ENCODE measurements at regions not wholly inside any gene's neighbourhood (a gene's known extent, or its start where the extent isn't known, plus 50 kb on each side); places are given as distances from the start of the nearest gene placed in this dataset.
A peak's percentile ranks its signal among the peaks of the same experiment; 100 is the strongest.

DNA sequence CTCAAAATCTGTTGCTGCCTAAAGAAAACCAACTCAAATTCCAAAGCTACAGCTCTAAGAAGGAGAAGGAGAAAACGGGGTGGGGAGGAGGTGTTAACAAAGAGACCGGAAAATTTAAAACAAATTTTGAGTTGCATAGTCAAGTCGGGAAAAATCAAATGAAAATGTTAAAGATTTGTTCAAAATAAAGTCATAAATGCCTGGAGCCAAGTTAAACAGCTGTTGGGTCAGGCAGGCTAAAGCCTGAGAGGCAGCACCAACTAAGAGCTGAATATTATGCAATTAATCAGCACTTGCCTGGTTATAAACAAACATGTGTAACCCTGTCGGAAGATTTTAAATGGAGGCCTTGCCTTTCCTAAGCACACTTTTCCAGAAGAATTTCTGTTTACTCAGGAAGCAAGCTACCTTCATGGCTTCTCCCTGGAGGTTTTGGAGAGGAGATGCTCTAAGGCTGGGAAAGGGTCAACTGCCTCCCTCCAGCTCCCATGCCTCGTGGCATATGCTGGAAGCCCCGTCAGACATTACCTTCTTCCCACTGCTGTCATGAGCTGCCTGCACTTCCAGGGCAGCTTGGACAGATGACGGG lies 270.5 kb downstream of the DMRT2 start:
- DNase-seq (ENCODE audit: low spot score): no peak
- Mint-ChIP-seq H3K36me3 (ENCODE audit: low read depth) (no peaks in the 10 kb centered on the region), H3K27ac (no peak overlapping the region), H3K4me1 (ENCODE audit: low read depth) (no peaks in the 10 kb centered on the region), H3K27me3 (ENCODE audit: low read depth) (peaks cover 3% of the 10 kb centered on the region), H3K4me3 (ENCODE audit: low read depth) (no peak overlapping the region), H3K9me3 (peaks cover 8% of the 10 kb centered on the region)
- intact Hi-C loops (cut with micrococcal nuclease): no loop called here

DNA sequence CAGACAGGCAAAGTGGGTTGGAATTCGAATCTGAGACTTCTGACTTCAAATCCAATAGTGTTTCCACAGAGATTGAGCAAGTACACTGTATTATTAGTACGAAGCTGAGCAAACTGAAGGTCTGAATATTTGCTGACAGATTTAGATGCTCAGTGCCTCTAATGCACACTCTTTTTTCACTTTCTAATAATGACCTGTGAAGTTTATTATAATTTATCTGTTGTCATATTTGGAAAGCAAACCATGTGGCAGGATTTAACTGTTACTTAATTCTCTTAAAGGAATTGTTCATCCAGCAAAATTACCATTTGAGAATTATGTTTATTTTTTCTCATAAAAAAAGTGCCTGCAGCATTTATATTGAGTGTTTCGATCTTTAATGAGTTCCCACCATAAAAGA lies 277.3 kb downstream of the DMRT2 start:
- no peak for DNase-seq (ENCODE audit: low spot score)
- H3K4me1 Mint-ChIP-seq (ENCODE audit: low read depth): no peaks in the 10 kb centered on the region
- intact Hi-C loops (cut with micrococcal nuclease): no loop called here
- no peak overlapping the region for H3K4me3 Mint-ChIP-seq (ENCODE audit: low read depth)
- no peaks in the 10 kb centered on the region for H3K36me3 Mint-ChIP-seq (ENCODE audit: low read depth)
- no peaks in the 10 kb centered on the region for H3K27me3 Mint-ChIP-seq (ENCODE audit: low read depth)
- no peak overlapping the region for H3K27ac Mint-ChIP-seq
- H3K9me3 Mint-ChIP-seq: no peaks in the 10 kb centered on the region

DNA sequence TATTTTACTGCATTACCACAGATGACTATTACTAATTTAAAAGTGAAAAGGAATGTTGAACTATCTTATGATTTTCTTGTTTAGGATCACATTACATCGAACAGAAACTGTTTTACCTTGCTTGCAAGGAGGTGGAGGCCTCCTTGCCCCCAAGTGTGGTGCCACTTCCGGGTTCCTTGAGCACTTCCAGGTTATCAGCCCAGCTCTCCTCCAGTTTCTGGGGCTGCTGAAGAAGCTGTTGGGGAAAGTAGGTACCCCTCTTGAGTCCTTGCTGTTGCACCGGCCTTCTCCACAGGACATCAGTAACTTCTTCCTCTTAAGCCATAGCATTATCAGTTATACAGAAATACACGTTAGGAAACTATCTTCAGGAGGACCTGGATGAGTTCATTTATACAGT lies 278.2 kb downstream of the DMRT2 start:
- no peaks in the 10 kb centered on the region for H3K4me1 Mint-ChIP-seq (ENCODE audit: low read depth)
- DNase-seq (ENCODE audit: low spot score): no peak
- H3K9me3 Mint-ChIP-seq: no peaks in the 10 kb centered on the region

DNA sequence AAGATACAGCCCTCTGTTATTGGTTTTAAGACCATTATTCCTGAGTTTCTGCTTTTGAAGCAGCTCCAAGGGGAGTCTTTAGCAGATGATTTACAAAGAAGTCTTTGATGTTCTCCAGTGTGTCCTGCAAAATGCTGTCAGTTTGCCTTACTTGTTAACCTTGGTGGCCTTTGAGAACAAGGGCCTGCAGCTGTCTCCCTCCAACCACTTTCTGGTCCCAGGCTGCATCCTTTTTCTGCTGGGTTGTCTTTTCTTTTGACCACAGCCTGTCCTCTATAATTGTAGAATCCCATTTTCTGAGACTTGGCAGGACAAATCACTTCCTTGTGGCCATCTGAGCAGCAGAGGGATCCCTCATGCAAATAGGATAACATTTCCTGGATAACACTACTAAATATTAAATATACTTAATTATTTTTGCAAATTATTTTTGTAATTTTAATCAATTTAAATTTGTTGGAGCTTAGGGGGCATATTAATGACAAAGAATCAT lies 281.4 kb downstream of the DMRT2 start:
- DNase-seq (ENCODE audit: low spot score): no peak
- intact Hi-C loops (cut with micrococcal nuclease): no loop called here
- H3K27me3 Mint-ChIP-seq (ENCODE audit: low read depth): no peaks in the 10 kb centered on the region
- H3K9me3 Mint-ChIP-seq: no peaks in the 10 kb centered on the region
- H3K4me1 Mint-ChIP-seq (ENCODE audit: low read depth): no peaks in the 10 kb centered on the region
- no peak overlapping the region for H3K4me3 Mint-ChIP-seq (ENCODE audit: low read depth)
- H3K36me3 Mint-ChIP-seq (ENCODE audit: low read depth): no peaks in the 10 kb centered on the region
- no peak overlapping the region for H3K27ac Mint-ChIP-seq

More for the DNA sequence above, 278.2 kb downstream of the DMRT2 start:
- Mint-ChIP-seq H3K27ac (no peak overlapping the region), H3K4me3 (ENCODE audit: low read depth) (no peak overlapping the region), H3K36me3 (ENCODE audit: low read depth) (no peaks in the 10 kb centered on the region), H3K27me3 (ENCODE audit: low read depth) (no peaks in the 10 kb centered on the region)
- intact Hi-C loops (cut with micrococcal nuclease): no loop called here

DNA sequence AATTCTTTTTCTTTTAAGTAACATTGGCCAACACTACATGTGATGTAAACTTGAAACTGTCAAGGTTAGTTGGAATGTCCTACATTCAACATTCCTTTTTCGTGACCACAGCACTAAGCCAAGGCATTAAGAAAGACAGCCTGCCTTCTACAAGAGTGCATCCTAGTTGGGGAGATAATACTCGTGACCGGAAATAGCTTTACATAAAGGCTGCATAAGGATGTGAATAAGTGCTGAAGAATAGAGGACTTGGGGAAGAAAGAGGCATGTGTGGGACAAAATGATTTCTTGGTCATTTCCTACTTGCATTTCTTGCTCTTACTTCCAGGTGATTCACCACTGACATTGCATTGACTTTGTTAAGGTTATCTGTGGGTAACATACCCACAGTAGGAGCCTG lies 282.0 kb downstream of the DMRT2 start:
- H3K27ac Mint-ChIP-seq: no peak overlapping the region

DNA sequence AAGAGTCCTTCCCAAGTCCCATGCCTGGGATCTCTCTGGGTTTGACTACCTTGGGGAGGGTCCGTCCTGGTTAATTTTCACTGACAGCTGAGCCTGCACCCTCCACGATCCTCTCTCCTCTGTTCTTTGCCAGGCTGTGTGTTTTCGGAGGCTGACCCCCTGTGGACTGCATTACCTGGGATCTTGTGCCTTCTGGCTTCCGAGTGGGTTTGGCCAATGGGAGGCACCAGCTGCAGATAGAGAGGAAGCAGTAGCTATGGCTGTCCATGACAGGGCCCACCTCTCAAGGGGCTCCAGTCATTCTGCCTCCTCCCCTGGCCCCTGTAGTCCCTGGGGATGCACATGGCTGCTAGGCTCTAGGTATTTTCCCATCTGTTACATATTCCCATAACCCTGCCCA lies 285.0 kb downstream of the DMRT2 start:
- Mint-ChIP-seq H3K4me3 (ENCODE audit: low read depth) (no peak overlapping the region), H3K9me3 (no peaks in the 10 kb centered on the region), H3K4me1 (ENCODE audit: low read depth) (no peaks in the 10 kb centered on the region), H3K27me3 (ENCODE audit: low read depth) (no peaks in the 10 kb centered on the region), H3K36me3 (ENCODE audit: low read depth) (no peaks in the 10 kb centered on the region), H3K27ac (no peak overlapping the region)
- DNase-seq (ENCODE audit: low spot score): no peak
- intact Hi-C loops (cut with micrococcal nuclease): no loop called here

More for the DNA sequence above, 282.0 kb downstream of the DMRT2 start:
- no peaks in the 10 kb centered on the region for H3K27me3 Mint-ChIP-seq (ENCODE audit: low read depth)
- intact Hi-C loops (cut with micrococcal nuclease): no loop called here
- DNase-seq (ENCODE audit: low spot score): no peak
- H3K9me3 Mint-ChIP-seq: no peaks in the 10 kb centered on the region
- no peak overlapping the region for H3K4me3 Mint-ChIP-seq (ENCODE audit: low read depth)
- no peaks in the 10 kb centered on the region for H3K4me1 Mint-ChIP-seq (ENCODE audit: low read depth)
- no peaks in the 10 kb centered on the region for H3K36me3 Mint-ChIP-seq (ENCODE audit: low read depth)

DNA sequence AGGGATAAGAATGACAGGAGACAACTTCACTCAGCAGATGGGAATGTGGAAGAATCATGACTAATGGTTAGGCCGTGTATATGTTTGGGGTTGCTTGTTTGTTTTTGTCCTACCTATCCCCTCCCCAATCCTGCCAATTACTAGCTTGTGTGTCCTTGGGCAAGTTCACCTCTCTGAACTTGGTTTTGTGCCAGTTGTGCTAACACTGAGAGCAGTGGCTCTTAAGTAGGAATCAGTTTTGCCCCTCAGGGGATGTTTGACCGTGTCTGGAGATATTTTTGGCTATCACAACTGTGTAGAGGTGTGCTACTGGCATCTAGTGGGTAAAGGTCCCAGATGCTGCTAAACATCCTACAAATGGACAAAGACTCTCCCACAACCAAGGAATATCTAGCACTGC lies 287.0 kb downstream of the DMRT2 start:
- no peak for DNase-seq (ENCODE audit: low spot score)
- Mint-ChIP-seq H3K27ac (no peak overlapping the region), H3K4me3 (ENCODE audit: low read depth) (no peak overlapping the region), H3K4me1 (ENCODE audit: low read depth) (no peaks in the 10 kb centered on the region), H3K9me3 (no peaks in the 10 kb centered on the region), H3K27me3 (ENCODE audit: low read depth) (no peaks in the 10 kb centered on the region), H3K36me3 (ENCODE audit: low read depth) (no peaks in the 10 kb centered on the region)
- intact Hi-C loops (cut with micrococcal nuclease): no loop called here

DNA sequence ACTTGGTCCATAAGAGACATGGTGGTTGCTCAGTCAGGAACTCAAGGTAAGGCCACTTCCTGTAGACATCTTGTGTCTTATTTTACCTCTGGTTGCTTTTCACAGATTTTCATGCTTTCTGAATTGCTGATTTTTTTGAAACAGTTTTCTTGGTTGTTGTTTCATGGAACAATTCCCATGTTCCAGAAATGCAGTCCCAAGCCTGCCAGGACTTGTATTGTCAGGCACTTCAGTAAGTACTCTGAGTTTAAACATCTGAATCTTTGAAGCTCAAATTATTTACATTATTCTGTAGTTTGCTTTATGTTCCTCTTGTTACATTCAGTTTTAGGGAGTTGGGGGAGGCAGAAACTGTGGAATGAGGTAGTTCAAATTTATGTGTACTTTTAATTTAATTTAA lies 290.2 kb downstream of the DMRT2 start:
- H3K9me3 Mint-ChIP-seq: peaks cover 5% of the 10 kb centered on the region
- DNase-seq (ENCODE audit: low spot score): no peak
- H3K4me1 Mint-ChIP-seq (ENCODE audit: low read depth): no peaks in the 10 kb centered on the region
- H3K27ac Mint-ChIP-seq: no peak overlapping the region
- no peaks in the 10 kb centered on the region for H3K36me3 Mint-ChIP-seq (ENCODE audit: low read depth)
- intact Hi-C loops (cut with micrococcal nuclease): no loop called here
- no peak overlapping the region for H3K4me3 Mint-ChIP-seq (ENCODE audit: low read depth)
- no peaks in the 10 kb centered on the region for H3K27me3 Mint-ChIP-seq (ENCODE audit: low read depth)

DNA sequence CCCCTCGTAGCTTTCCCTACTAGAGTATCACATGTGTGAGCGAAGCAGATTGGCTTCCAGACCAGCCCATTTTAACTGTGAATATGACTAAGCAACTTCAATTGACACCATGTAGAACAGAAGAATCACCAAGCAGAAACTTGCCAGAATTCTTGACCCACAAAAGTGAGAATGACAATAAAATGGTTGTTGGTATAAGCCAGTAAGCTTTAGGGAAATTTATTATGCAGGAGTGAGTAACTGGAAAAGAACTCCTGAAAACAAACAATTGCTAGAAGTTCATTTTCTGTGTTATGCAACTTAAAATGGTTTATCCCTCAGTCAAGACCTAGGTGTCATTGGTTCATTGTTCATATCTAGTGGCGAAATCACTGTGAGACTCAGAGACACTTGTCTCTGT lies 303.1 kb downstream of the DMRT2 start:
- Mint-ChIP-seq H3K9me3 (no peaks in the 10 kb centered on the region), H3K4me1 (ENCODE audit: low read depth) (no peaks in the 10 kb centered on the region), H3K27me3 (ENCODE audit: low read depth) (no peaks in the 10 kb centered on the region), H3K4me3 (ENCODE audit: low read depth) (no peak overlapping the region), H3K36me3 (ENCODE audit: low read depth) (no peaks in the 10 kb centered on the region), H3K27ac (no peak overlapping the region)
- intact Hi-C loops (cut with micrococcal nuclease): no loop called here
- DNase-seq (ENCODE audit: low spot score): no peak

DNA sequence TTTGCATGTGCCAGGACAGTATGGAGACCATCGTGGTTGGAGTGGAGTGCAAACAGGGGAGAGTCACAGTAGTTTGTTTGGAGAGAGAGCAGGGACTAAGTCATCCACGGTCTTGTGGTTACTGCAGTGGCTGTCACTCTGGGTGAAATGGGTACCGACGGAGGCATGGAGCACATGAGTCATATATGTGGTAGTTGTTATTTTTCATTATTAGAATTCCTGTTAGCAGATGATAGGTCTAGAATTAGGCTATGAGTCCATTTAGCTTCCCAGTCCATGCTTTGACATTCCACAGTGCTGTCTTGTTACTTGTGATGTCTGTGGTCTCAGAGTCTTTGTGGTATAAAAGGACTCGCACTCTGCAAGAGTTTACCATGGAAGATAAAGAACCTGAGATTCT lies 303.9 kb downstream of the DMRT2 start:
- Mint-ChIP-seq H3K9me3 (no peaks in the 10 kb centered on the region), H3K4me1 (ENCODE audit: low read depth) (no peaks in the 10 kb centered on the region), H3K4me3 (ENCODE audit: low read depth) (no peak overlapping the region), H3K27ac (no peak overlapping the region), H3K27me3 (ENCODE audit: low read depth) (peaks cover 6% of the 10 kb centered on the region), H3K36me3 (ENCODE audit: low read depth) (no peaks in the 10 kb centered on the region)
- intact Hi-C loops (cut with micrococcal nuclease): no loop called here
- DNase-seq (ENCODE audit: low spot score): no peak

DNA sequence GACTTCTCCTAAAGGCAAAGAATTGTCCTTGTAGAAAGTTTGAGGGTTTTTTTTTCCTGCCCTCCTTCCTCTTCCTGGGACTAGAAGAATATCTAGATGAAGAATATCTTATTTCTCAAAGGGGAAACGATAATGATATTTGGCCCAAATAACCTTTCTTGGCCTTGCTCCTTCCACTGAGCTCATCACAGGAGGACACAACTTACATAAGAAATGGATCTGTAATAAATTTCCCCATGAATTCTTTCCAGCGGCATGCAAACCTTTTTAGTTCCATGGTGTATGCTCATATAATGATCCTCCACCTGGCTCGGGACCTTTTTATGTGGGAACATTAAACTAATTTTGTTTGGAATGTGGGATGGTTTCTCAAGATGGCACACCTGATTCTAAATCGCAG lies 304.4 kb downstream of the DMRT2 start:
- Mint-ChIP-seq H3K9me3 (no peaks in the 10 kb centered on the region), H3K4me3 (ENCODE audit: low read depth) (no peak overlapping the region), H3K4me1 (ENCODE audit: low read depth) (no peaks in the 10 kb centered on the region), H3K27ac (no peak overlapping the region), H3K27me3 (ENCODE audit: low read depth) (peaks cover 6% of the 10 kb centered on the region), H3K36me3 (ENCODE audit: low read depth) (no peaks in the 10 kb centered on the region)
- intact Hi-C loops (cut with micrococcal nuclease): no loop called here
- DNase-seq (ENCODE audit: low spot score): no peak

DNA sequence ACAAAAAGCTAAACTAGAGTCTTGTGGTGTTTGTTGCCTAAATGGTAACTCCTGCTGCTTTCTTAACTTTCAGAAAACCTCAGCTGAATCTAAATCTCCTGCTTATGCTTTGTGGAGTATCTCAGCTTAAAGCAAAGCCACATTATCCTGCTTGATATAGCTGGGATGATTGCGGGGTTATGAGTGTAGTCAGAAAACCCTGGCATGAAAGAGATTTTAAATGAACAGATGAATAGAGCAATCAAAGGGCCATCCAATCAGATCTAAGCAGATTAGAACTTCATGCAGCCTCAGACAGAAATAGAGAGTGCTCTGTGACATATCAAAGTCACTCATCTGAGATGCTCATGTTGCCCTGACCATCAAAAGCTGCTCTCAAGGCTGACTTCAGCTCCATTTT lies 305.5 kb downstream of the DMRT2 start:
- Mint-ChIP-seq H3K4me3 (ENCODE audit: low read depth) (no peak overlapping the region), H3K36me3 (ENCODE audit: low read depth) (no peaks in the 10 kb centered on the region), H3K4me1 (ENCODE audit: low read depth) (no peaks in the 10 kb centered on the region), H3K9me3 (no peaks in the 10 kb centered on the region), H3K27me3 (ENCODE audit: low read depth) (peaks cover 6% of the 10 kb centered on the region), H3K27ac (no peak overlapping the region)
- DNase-seq (ENCODE audit: low spot score): no peak
- intact Hi-C loops (cut with micrococcal nuclease): no loop called here

DNA sequence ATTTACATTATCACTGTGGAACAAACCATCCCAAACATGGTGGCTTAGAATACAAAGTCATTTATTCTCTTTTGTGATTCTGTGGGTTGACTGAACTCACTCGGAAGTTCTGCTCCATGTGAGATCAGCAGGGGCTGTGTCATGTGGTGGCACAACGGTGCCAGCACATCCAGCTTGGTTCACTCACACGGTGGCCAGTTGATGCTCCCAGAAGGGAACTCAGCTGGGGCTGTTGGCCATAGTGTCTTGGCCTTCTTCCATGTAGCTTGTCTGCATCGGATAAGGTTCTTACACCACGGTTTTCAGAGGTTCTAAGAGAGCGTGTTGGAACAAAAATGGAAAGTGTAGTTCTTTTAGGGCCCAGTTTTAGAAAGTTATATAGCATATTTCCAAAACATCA lies 312.7 kb downstream of the DMRT2 start:
- peaks cover 14% of the 10 kb centered on the region for H3K4me1 Mint-ChIP-seq (ENCODE audit: low read depth)
- intact Hi-C loops (cut with micrococcal nuclease): no loop called here
- peaks cover 6% of the 10 kb centered on the region for H3K27me3 Mint-ChIP-seq (ENCODE audit: low read depth)
- no peak overlapping the region for H3K4me3 Mint-ChIP-seq (ENCODE audit: low read depth)
- H3K27ac Mint-ChIP-seq: no peak overlapping the region
- no peaks in the 10 kb centered on the region for H3K9me3 Mint-ChIP-seq
- no peak for DNase-seq (ENCODE audit: low spot score)
- no peaks in the 10 kb centered on the region for H3K36me3 Mint-ChIP-seq (ENCODE audit: low read depth)

DNA sequence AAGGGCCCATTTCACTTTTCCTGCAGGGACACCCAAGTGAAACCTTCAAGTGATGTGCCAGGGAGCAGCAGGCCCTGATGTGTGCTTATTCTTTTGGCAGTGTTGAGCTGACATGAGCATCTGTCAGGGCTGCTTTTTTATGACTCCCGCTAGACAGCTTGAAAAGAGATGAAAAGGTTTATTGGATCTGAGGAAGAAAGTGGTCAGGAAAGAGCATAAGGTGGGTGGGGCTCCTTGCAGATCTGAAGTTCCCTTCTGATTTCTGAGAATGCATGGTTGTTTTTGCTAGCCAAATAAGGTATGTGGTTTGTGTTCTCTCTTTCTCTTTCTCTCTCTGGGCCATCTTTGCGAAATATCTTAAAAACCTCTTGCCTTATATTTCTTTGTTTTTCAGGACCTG lies 316.1 kb downstream of the DMRT2 start:
- peak; percentile 24 for DNase-seq (ENCODE audit: low spot score)
- Mint-ChIP-seq H3K36me3 (ENCODE audit: low read depth) (no peaks in the 10 kb centered on the region), H3K9me3 (no peaks in the 10 kb centered on the region), H3K27ac (peak overlapping the region; percentile 35), H3K27me3 (ENCODE audit: low read depth) (no peaks in the 10 kb centered on the region), H3K4me3 (ENCODE audit: low read depth) (no peak overlapping the region), H3K4me1 (ENCODE audit: low read depth) (peaks cover 14% of the 10 kb centered on the region)
- intact Hi-C loops (cut with micrococcal nuclease): no loop called here

All from activated T-helper 2 cell treated with anti-CD3 and anti-CD28 coated beads, Interferon-gamma antibody, Interleukin-2, Interleukin-4, amounts not matched to agents 10 μg/mL and 5 μg/mL and 100 μg/mL, durations not matched to agents 14 hours and 24 hours and 36 hours (primary cell).